ENCODE measurements at regions not wholly inside any gene's neighbourhood (a gene's known extent, or its start where the extent isn't known, plus 50 kb on each side); places are given as distances from the start of the nearest gene placed in this dataset.
A peak's percentile ranks its signal among the peaks of the same experiment; 100 is the strongest.

- Histone ChIP-seq H3K9me3 (ENCODE audit: control insufficient read depth in 4 of 4, low read length in 3 of 4) (peaks cover 0 to 2% (median 0%) of the 10 kb centered on the region in 4 donors), H3K9ac (ENCODE audit: low read depth in 1 of 2, low read length in 2 of 2) (no peak overlapping the region), H3K4me1 (ENCODE audit: control insufficient read depth in 4 of 4, insufficient read depth in 4 of 4, low read length in 3 of 4) (no peaks in the 10 kb centered on the region), H3K27ac (ENCODE audit: low read depth in 1 of 2, low read length in 2 of 2) (no peak overlapping the region), H3K27me3 (ENCODE audit: control insufficient read depth in 4 of 4, insufficient read depth in 4 of 4, low read length in 3 of 4) (no peaks in the 10 kb centered on the region), H3K36me3 (ENCODE audit: control insufficient read depth in 4 of 4, insufficient read depth in 3 of 4, low read depth in 1 of 4, low read length in 3 of 4) (no peaks in the 10 kb centered on the region), H3K4me3 (ENCODE audit: low read depth in 1 of 3, low read length in 3 of 3) (no peak overlapping the region)
- TF ChIP-seq, protein P1, sequence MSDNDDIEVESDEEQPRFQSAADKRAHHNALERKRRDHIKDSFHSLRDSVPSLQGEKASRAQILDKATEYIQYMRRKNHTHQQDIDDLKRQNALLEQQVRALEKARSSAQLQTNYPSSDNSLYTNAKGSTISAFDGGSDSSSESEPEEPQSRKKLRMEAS (IDR thresholded peaks at IDR 0.05), result no peak
- TF ChIP-seq YY1 (IDR thresholded peaks at IDR 0.05) (no peak), HNF4A (conservative IDR thresholded peaks at IDR 0.05) (no peak), EGR1 (IDR thresholded peaks at IDR 0.05; ENCODE audit: low read depth in 2 of 2) (no peak), FOXA2 (IDR thresholded peaks at IDR 0.05) (no peak), TAF1 (conservative IDR thresholded peaks at IDR 0.05) (no peak), JUND (IDR thresholded peaks at IDR 0.05) (no peak), SP1 (IDR thresholded peaks at IDR 0.05) (no peak), RXRA (IDR thresholded peaks at IDR 0.05) (no peak), RAD21 (IDR thresholded peaks at IDR 0.05) (no peak), FOXA1 (IDR thresholded peaks at IDR 0.05) (no peak), NR2F2 (IDR thresholded peaks at IDR 0.05) (no peak), ATF3 (IDR thresholded peaks at IDR 0.05) (no peak)
- TF ChIP-seq, protein P2, sequence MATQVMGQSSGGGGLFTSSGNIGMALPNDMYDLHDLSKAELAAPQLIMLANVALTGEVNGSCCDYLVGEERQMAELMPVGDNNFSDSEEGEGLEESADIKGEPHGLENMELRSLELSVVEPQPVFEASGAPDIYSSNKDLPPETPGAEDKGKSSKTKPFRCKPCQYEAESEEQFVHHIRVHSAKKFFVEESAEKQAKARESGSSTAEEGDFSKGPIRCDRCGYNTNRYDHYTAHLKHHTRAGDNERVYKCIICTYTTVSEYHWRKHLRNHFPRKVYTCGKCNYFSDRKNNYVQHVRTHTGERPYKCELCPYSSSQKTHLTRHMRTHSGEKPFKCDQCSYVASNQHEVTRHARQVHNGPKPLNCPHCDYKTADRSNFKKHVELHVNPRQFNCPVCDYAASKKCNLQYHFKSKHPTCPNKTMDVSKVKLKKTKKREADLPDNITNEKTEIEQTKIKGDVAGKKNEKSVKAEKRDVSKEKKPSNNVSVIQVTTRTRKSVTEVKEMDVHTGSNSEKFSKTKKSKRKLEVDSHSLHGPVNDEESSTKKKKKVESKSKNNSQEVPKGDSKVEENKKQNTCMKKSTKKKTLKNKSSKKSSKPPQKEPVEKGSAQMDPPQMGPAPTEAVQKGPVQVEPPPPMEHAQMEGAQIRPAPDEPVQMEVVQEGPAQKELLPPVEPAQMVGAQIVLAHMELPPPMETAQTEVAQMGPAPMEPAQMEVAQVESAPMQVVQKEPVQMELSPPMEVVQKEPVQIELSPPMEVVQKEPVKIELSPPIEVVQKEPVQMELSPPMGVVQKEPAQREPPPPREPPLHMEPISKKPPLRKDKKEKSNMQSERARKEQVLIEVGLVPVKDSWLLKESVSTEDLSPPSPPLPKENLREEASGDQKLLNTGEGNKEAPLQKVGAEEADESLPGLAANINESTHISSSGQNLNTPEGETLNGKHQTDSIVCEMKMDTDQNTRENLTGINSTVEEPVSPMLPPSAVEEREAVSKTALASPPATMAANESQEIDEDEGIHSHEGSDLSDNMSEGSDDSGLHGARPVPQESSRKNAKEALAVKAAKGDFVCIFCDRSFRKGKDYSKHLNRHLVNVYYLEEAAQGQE (IDR thresholded peaks at IDR 0.05), result no peak
- TF ChIP-seq, protein P3, sequence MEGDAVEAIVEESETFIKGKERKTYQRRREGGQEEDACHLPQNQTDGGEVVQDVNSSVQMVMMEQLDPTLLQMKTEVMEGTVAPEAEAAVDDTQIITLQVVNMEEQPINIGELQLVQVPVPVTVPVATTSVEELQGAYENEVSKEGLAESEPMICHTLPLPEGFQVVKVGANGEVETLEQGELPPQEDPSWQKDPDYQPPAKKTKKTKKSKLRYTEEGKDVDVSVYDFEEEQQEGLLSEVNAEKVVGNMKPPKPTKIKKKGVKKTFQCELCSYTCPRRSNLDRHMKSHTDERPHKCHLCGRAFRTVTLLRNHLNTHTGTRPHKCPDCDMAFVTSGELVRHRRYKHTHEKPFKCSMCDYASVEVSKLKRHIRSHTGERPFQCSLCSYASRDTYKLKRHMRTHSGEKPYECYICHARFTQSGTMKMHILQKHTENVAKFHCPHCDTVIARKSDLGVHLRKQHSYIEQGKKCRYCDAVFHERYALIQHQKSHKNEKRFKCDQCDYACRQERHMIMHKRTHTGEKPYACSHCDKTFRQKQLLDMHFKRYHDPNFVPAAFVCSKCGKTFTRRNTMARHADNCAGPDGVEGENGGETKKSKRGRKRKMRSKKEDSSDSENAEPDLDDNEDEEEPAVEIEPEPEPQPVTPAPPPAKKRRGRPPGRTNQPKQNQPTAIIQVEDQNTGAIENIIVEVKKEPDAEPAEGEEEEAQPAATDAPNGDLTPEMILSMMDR (IDR thresholded peaks at IDR 0.05; ENCODE audit: low read depth, low read length, missing input control), result no peak
- 60% methylated on average over 4 of the region's 4 CpGs for WGBS
- peak; percentile 3 for DNase-seq (ENCODE audit: low spot score)
Observed at GRCh38 chr1:4221107-4221506, 321.0 kb upstream of the C1orf174 start.

DNA sequence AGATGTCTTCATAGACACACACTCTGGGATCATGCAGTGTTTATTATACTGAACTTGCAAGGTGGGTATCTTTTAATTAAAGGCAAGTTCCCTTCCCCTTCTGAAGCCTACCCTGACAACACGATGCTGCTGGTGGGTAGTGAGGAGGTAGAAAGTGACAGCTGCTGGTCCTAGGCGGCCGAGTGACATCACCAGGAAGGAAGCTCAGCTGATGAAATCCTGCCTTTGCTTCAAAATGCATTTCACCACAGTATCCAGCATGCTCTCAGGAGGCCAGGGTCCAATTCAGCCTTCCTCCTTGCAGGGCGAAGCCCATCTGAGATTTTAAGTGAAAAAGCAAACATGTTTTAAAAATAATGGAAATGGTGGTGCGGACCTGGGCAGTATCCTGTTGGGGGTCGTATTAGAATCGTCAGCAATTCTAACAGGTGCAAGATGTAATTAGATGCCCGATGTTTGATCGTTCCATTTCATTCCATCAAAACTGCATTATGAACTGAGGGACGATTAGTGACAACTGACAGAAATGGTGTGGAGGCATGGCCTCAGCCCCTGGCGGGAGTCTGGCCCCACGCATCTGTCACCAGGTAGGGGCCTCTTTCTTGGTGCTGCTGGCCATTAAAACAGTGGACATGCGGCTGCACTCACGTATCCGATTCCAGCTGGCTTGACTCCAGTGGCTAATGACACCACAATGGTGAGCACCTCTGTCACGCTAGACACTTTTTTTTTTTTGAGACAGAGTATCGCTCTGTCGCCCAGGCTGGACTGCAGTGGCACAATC is 324.8 kb upstream of the C1orf174 start:
- H3K27ac ChIP-seq (ENCODE audit: low read depth in 1 of 2, low read length in 2 of 2), result no peak overlapping the region
- no peaks in the 10 kb centered on the region for H3K36me3 ChIP-seq (ENCODE audit: control insufficient read depth in 4 of 4, insufficient read depth in 3 of 4, low read depth in 1 of 4, low read length in 3 of 4)
- no peaks in the 10 kb centered on the region for H3K4me1 ChIP-seq (ENCODE audit: control insufficient read depth in 4 of 4, insufficient read depth in 4 of 4, low read length in 3 of 4)
- H3K9me3 ChIP-seq (ENCODE audit: control insufficient read depth in 4 of 4, low read length in 3 of 4), result no peaks in the 10 kb centered on the region
- no peak overlapping the region for H3K4me3 ChIP-seq (ENCODE audit: low read depth in 1 of 3, low read length in 3 of 3)
- DNase-seq (ENCODE audit: low spot score), result peak; percentile 16
- H3K9ac ChIP-seq (ENCODE audit: low read depth in 1 of 2, low read length in 2 of 2), result no peak overlapping the region
- H3K27me3 ChIP-seq (ENCODE audit: control insufficient read depth in 4 of 4, insufficient read depth in 4 of 4, low read length in 3 of 4), result no peaks in the 10 kb centered on the region
- 77% methylated on average over 18 of the region's 18 CpGs for WGBS
- TF ChIP-seq RAD21 (IDR thresholded peaks at IDR 0.05) (no peak), SP1 (IDR thresholded peaks at IDR 0.05) (no peak), ATF3 (IDR thresholded peaks at IDR 0.05) (no peak), HNF4G (IDR thresholded peaks at IDR 0.05) (no peak), RXRA (IDR thresholded peaks at IDR 0.05) (no peak), NR2F2 (IDR thresholded peaks at IDR 0.05) (no peak), TAF1 (conservative IDR thresholded peaks at IDR 0.05) (no peak), JUND (IDR thresholded peaks at IDR 0.05) (no peak)
- TF ChIP-seq, protein P1 (IDR thresholded peaks at IDR 0.05), result no peak
- TF ChIP-seq, protein P4, sequence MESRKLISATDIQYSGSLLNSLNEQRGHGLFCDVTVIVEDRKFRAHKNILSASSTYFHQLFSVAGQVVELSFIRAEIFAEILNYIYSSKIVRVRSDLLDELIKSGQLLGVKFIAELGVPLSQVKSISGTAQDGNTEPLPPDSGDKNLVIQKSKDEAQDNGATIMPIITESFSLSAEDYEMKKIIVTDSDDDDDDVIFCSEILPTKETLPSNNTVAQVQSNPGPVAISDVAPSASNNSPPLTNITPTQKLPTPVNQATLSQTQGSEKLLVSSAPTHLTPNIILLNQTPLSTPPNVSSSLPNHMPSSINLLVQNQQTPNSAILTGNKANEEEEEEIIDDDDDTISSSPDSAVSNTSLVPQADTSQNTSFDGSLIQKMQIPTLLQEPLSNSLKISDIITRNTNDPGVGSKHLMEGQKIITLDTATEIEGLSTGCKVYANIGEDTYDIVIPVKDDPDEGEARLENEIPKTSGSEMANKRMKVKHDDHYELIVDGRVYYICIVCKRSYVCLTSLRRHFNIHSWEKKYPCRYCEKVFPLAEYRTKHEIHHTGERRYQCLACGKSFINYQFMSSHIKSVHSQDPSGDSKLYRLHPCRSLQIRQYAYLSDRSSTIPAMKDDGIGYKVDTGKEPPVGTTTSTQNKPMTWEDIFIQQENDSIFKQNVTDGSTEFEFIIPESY (IDR thresholded peaks at IDR 0.05), result no peak
- TF ChIP-seq, protein P3 (IDR thresholded peaks at IDR 0.05; ENCODE audit: low read depth, low read length, missing input control), result no peak
